T-cell (primary cell): ENCODE measurements at regions not wholly inside any gene's neighbourhood (a gene's known extent, or its start where the extent isn't known, plus 50 kb on each side); places are given as distances from the start of the nearest gene placed in this dataset.

ENCODE experiments used
- ATAC-seq, 4 experiments: fragments of 200-7000 bp in 3 of 4; fragments of 150-1000 bp in 1 of 4; cut with Tn5 transposase; replicated peaks in 1 of 4; 1 replicate in 3 of 4; 2 replicates in 1 of 4; pipeline ENCODE4 v1.10.0; 2021; ENCODE audit warnings: moderate library complexity in 3 of 4, mild to moderate bottlenecking in 2 of 4, moderate number of reproducible peaks in 1 of 4
- CTCF ChIA-PET, 2 donors: fragments of 300-600 bp; sonication (Branson Sonifier 250); formaldehyde crosslinking; loops; one replicate each; lab custom pipeline; 2022; ENCODE audit warnings: antibody characterized with exemption in 2 of 2; lab: Charles Lee
- POLR2A ChIA-PET, 2 donors: fragments of 300-600 bp; sonication (Branson Sonifier 250); formaldehyde crosslinking; loops; one replicate each; lab custom pipeline; 2022; ENCODE audit warnings: antibody characterized with exemption in 2 of 2; lab: Charles Lee
- DNase-seq, 35 experiments: peaks; one replicate each; pipeline versions ENCODE4 v3.0.0 to v3.0.0-alpha.2; 2013 to 2023
- H3K27ac ChIP-seq: one replicate; pipeline ENCODE4 v1.5.1; 2013; ENCODE audit warnings: low read length
- H3K27me3 ChIP-seq, 2 experiments: replicated peaks in 1 of 2; 1 replicate in 1 of 2; 2 replicates in 1 of 2; pipeline versions ENCODE4 v1.6.1 to v1.7.0; 2013; ENCODE audit warnings: low read length in 1 of 2, mixed read lengths in 1 of 2; ENCODE audit not compliant: control insufficient read depth in 2 of 2, insufficient read depth in 2 of 2; ENCODE audit errors: extremely low read depth in 1 of 2
- H3K36me3 ChIP-seq, 2 donors: 1 replicate in 1 of 2; 2 replicates in 1 of 2; pipeline versions ENCODE4 v1.6.1 to v1.7.0; 2013; ENCODE audit warnings: low read length in 1 of 2; ENCODE audit not compliant: control insufficient read depth in 2 of 2, insufficient read depth in 1 of 2; ENCODE audit errors: extremely low read depth in 1 of 2
- H3K4me1 ChIP-seq, 2 experiments: 1 replicate in 1 of 2; 2 replicates in 1 of 2; pipeline versions ENCODE4 v1.6.1 to v1.7.0; 2013; ENCODE audit warnings: low read length in 2 of 2, mixed read lengths in 1 of 2; ENCODE audit not compliant: insufficient read depth in 2 of 2, control insufficient read depth in 1 of 2; ENCODE audit errors: extremely low read depth in 1 of 2
- H3K4me3 ChIP-seq, 2 donors: 1 replicate in 1 of 2; 2 replicates in 1 of 2; pipeline versions ENCODE4 v1.5.1 to v1.7.0; 2013; ENCODE audit warnings: mild to moderate bottlenecking in 2 of 2, low read length in 1 of 2, moderate library complexity in 1 of 2; ENCODE audit not compliant: control insufficient read depth in 1 of 2; ENCODE audit errors: extremely low read depth in 1 of 2
- H3K9me3 ChIP-seq: 2 replicates; pipeline ENCODE4 v1.7.0; 2013
- H3K27ac Mint-ChIP-seq, 2 donors: one replicate each; pipeline ENCODE4 v1.8.0; 2020 to 2021; ENCODE audit warnings: mild to moderate bottlenecking in 2 of 2, mixed read lengths in 2 of 2
- H3K27me3 Mint-ChIP-seq, 2 donors: one replicate each; pipeline ENCODE4 v1.8.0; 2021 to 2022; ENCODE audit warnings: mixed read lengths in 2 of 2
- H3K36me3 Mint-ChIP-seq: one replicate; pipeline ENCODE4 v1.8.0; 2021; ENCODE audit warnings: mixed read lengths
- H3K4me1 Mint-ChIP-seq, 3 donors: one replicate each; pipeline ENCODE4 v1.8.0; 2020 to 2022; ENCODE audit warnings: mixed read lengths in 3 of 3, mild to moderate bottlenecking in 1 of 3
- H3K4me3 Mint-ChIP-seq, 3 donors: one replicate each; pipeline ENCODE4 v1.8.0; 2020 to 2022; ENCODE audit warnings: mild to moderate bottlenecking in 3 of 3, mixed read lengths in 3 of 3, moderate library complexity in 3 of 3
- H3K9me3 Mint-ChIP-seq, 3 donors: one replicate each; pipeline ENCODE4 v1.8.0; 2020 to 2022; ENCODE audit warnings: mixed read lengths in 3 of 3
- WGBS: methylation state at CpG from one replicate; pipeline ENCODE4 v1.1.5; 2013; ENCODE audit warnings: missing lambda C conversion rate; ENCODE audit not compliant: insufficient coverage; 5-methylcytosine and 5-hydroxymethylcytosine counted together

DNA sequence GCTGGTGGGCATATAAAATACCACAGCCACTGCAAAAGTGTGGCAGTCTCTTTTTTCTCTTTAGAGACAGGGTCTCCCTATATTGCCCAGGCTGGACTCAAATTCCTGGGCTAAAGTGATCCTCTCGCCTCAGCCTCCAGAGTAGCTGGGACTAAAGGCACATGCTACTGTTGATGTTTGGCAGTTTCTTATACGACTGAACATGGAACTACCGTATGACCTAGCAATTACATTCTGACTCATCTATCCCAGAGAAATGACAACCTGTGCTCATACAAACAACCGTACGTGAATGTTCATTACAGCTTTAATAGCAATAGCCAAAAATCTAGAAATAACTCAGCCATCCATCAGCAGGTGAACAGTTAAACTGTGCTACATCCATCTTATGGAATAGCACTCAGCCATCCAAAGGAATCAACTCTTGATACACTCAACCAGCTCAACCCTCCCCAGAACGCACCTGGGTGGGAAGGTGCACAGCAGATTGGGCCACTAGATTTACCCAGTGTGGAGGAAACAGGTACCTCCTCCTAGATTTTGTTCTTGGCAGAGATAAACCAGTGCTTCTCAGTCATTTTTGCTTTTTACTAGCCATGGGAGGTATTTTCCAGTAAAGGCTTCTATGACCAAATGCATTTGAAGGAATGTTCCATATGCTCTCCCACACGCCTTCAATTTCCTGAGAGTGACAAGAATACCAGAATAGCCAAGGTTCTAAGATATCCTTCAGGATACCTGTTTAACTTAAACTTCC, 130.5 kb downstream of the MED15 start:
- H3K9me3 ChIP-seq = peaks cover 2% of the 10 kb centered on the region
- H3K27me3 ChIP-seq = peaks cover 0 to 41% of the 10 kb centered on the region in 2 experiments
- Mint-ChIP-seq H3K9me3 (peaks cover 0 to 4% (median 3%) of the 10 kb centered on the region in 3 donors), H3K4me3 (no peak overlapping the region), H3K36me3 (no peaks in the 10 kb centered on the region), H3K4me1 (no peaks in the 10 kb centered on the region), H3K27ac (no peak overlapping the region), H3K27me3 (peaks cover 4 to 9% of the 10 kb centered on the region in 2 donors)
- 53% methylated on average over 5 of the region's 7 CpGs for WGBS
- ChIA-PET CTCF (interaction anchor here (0.5 to 0.6 kb wide), 2 partner anchors 14 to 1021 kb away, joined by 4 to 5 read pairs; no protein-coding TSS in a partner anchor), POLR2A (no interaction called here)
- no peaks in the 10 kb centered on the region for H3K4me1 ChIP-seq
- H3K36me3 ChIP-seq = no peaks in the 10 kb centered on the region
- H3K4me3 ChIP-seq = no peak overlapping the region
- H3K27ac ChIP-seq = no peak overlapping the region
- ATAC-seq (no peak), DNase-seq (no peak)

- peaks cover 0 to 4% (median 3%) of the 10 kb centered on the region in 3 donors for H3K9me3 Mint-ChIP-seq
- DNase-seq = no peak
- no CpG with 5 or more reads among the region's 1 CpG for WGBS
Observed at GRCh38 chr22:20638507-20638870, 131.1 kb downstream of the MED15 start.

GRCh38 chr22:20639343-20639742, 131.9 kb downstream of the MED15 start:
- Histone ChIP-seq H3K9me3 (peaks cover 2% of the 10 kb centered on the region), H3K27ac (no peak overlapping the region), H3K27me3 (peaks cover 0 to 33% of the 10 kb centered on the region in 2 experiments), H3K4me1 (no peaks in the 10 kb centered on the region), H3K4me3 (no peak overlapping the region), H3K36me3 (no peaks in the 10 kb centered on the region)
- no peaks in the 10 kb centered on the region for H3K36me3 Mint-ChIP-seq
- H3K4me1 Mint-ChIP-seq = no peaks in the 10 kb centered on the region
- H3K9me3 Mint-ChIP-seq = peaks cover 0 to 4% (median 3%) of the 10 kb centered on the region in 3 donors
- 96% methylated on average over 4 of the region's 4 CpGs for WGBS
- no peak overlapping the region for H3K27ac Mint-ChIP-seq
- ChIA-PET CTCF (interaction anchor here in 1 of 2 donors (0.6 kb wide), 1 partner anchor 131 kb away, joined by 4 read pairs; no protein-coding TSS in a partner anchor), POLR2A (no interaction called here)
- no peak for DNase-seq
- H3K27me3 Mint-ChIP-seq = peaks cover 4 to 9% of the 10 kb centered on the region in 2 donors
- no peak overlapping the region for H3K4me3 Mint-ChIP-seq
- no peak for ATAC-seq

More at GRCh38 chr22:20638507-20638870, 131.1 kb downstream of the MED15 start:
- Mint-ChIP-seq H3K27ac (no peak overlapping the region), H3K27me3 (peaks cover 4 to 9% of the 10 kb centered on the region in 2 donors), H3K4me1 (no peaks in the 10 kb centered on the region), H3K4me3 (no peak overlapping the region), H3K36me3 (no peaks in the 10 kb centered on the region)
- no peaks in the 10 kb centered on the region for H3K4me1 ChIP-seq
- H3K27me3 ChIP-seq = peaks cover 0 to 38% of the 10 kb centered on the region in 2 experiments
- ChIA-PET POLR2A (no interaction called here), CTCF (no interaction called here)
- no peak overlapping the region for H3K4me3 ChIP-seq
- H3K36me3 ChIP-seq = no peaks in the 10 kb centered on the region
- no peak for ATAC-seq
- H3K9me3 ChIP-seq = peaks cover 2% of the 10 kb centered on the region
- no peak overlapping the region for H3K27ac ChIP-seq

GRCh38 chr22:20639750-20640149, 132.3 kb downstream of the MED15 start:
- no peak overlapping the region for H3K4me3 ChIP-seq
- H3K9me3 Mint-ChIP-seq = peaks cover 0 to 4% (median 3%) of the 10 kb centered on the region in 3 donors
- ChIA-PET POLR2A (no interaction called here), CTCF (no interaction called here)
- no peaks in the 10 kb centered on the region for H3K4me1 ChIP-seq
- no peaks in the 10 kb centered on the region for H3K36me3 ChIP-seq
- H3K4me3 Mint-ChIP-seq = no peak overlapping the region
- H3K9me3 ChIP-seq = peaks cover 2% of the 10 kb centered on the region
- no peak overlapping the region for H3K27ac ChIP-seq
- H3K4me1 Mint-ChIP-seq = no peaks in the 10 kb centered on the region
- peaks cover 0 to 29% of the 10 kb centered on the region in 2 experiments for H3K27me3 ChIP-seq
- no peak overlapping the region for H3K27ac Mint-ChIP-seq
- DNase-seq (no peak), ATAC-seq (no peak)
- no peaks in the 10 kb centered on the region for H3K36me3 Mint-ChIP-seq
- no CpG with 5 or more reads among the region's 3 CpGs for WGBS
- peaks cover 4 to 6% of the 10 kb centered on the region in 2 donors for H3K27me3 Mint-ChIP-seq

DNA sequence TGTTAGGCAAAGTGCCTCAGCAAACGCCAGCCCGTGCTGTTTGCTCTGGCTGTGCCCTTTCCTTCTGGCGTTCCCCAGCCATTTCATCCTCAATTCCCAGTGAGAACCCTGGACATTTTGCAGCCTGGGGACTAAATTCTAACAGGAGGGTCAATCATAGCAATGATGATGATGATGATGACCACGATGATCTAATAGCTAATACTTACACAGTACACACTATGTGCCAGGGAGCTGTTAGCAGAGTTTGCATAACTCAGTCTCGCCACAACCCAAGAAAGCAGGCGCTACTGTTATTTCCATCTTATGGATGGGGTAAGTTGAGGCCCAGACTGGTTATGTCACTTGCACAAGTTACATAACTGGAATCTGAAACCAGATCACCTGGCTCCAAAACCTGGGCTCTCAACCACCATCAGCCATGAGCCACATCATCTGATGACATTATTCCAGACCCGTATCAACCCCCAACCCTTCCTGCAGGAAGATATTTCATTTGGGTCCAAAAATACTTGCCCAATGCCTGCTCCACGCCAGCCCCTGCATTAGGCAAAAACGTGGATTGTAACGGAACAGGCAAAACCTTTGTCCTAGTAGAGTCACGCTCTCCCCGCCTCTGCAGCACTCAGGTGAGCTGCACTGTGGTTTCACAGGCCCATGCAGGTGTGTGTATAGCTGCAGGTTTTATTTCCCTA, 132.6 kb upstream of the SERPIND1 start:
- Mint-ChIP-seq H3K4me3 (no peak overlapping the region), H3K4me1 (no peaks in the 10 kb centered on the region), H3K36me3 (no peaks in the 10 kb centered on the region), H3K9me3 (peaks cover 0 to 4% (median 3%) of the 10 kb centered on the region in 3 donors), H3K27me3 (peaks cover 4 to 6% of the 10 kb centered on the region in 2 donors), H3K27ac (no peak overlapping the region)
- ChIA-PET POLR2A (no interaction called here), CTCF (no interaction called here)
- DNase-seq (no peak), ATAC-seq (no peak)
- no peak overlapping the region for H3K27ac ChIP-seq
- H3K4me3 ChIP-seq = no peak overlapping the region
- no peaks in the 10 kb centered on the region for H3K36me3 ChIP-seq
- peaks cover 2% of the 10 kb centered on the region for H3K9me3 ChIP-seq
- no peaks in the 10 kb centered on the region for H3K4me1 ChIP-seq
- WGBS = 72% methylated on average over 7 of the region's 12 CpGs
- peaks cover 0 to 18% of the 10 kb centered on the region in 2 experiments for H3K27me3 ChIP-seq

DNA sequence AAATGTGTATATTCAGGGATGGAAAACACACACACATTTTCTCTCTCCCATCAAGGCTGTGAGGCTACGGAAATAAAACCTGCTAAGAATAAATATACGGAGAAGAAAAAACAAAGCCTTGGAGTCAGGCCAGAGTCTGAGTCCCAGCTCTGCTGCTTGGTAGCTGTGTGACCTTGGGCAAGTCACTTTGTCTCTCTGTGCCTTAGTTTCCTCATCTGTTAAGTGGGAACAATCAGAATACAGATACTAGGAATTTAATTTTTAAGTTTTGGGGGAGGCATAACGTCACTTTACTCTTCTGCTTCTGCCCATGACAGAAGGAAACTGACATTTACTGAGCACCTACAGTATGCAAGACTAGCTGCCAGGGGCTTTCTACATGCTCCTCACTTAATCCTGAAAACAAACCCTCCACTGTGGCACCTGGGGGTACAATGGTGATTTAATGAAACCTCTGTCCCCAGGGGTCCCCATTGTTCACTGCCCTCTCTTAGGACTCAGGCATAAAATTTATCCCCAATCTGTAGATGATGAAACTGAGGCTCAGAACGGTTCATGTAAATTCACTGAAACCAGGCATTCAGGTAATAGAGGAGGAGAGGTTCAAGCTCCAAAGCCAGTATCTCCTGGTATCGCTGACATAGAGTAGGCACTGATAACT, 131.9 kb upstream of the SERPIND1 start:
- H3K4me3 Mint-ChIP-seq = no peak overlapping the region
- CTCF ChIA-PET = interaction anchor here in 1 of 2 donors (0.6 kb wide), 1 partner anchor 12 kb away, joined by 4 read pairs; no protein-coding TSS in a partner anchor
- H3K36me3 ChIP-seq = no peaks in the 10 kb centered on the region

More for the DNA sequence above, 131.9 kb upstream of the SERPIND1 start:
- no peak for DNase-seq
- Histone ChIP-seq H3K4me1 (no peaks in the 10 kb centered on the region), H3K27ac (no peak overlapping the region), H3K9me3 (peaks cover 2% of the 10 kb centered on the region), H3K4me3 (no peak overlapping the region), H3K27me3 (peaks cover 0 to 14% of the 10 kb centered on the region in 2 experiments)
- H3K4me1 Mint-ChIP-seq = no peaks in the 10 kb centered on the region
- H3K27ac Mint-ChIP-seq = no peak overlapping the region
- H3K27me3 Mint-ChIP-seq = peaks cover 1 to 4% of the 10 kb centered on the region in 2 donors
- WGBS = 80% methylated on average over 2 of the region's 5 CpGs
- no peak for ATAC-seq
- H3K9me3 Mint-ChIP-seq = peaks cover 0 to 4% (median 3%) of the 10 kb centered on the region in 3 donors
- no peaks in the 10 kb centered on the region for H3K36me3 Mint-ChIP-seq
- POLR2A ChIA-PET = no interaction called here
